GM23338 (cell line): ENCODE measurements at regions not wholly inside any gene's neighbourhood (a gene's known extent, or its start where the extent isn't known, plus 50 kb on each side); places are given as distances from the start of the nearest gene placed in this dataset.
"Not testable (repeated sequence)": the region's sequence is repeated elsewhere in the genome, so short reads cannot be mapped to it uniquely, and the experiment has no call there.

Source experiments
- ATAC-seq: fragments of 200-7000 bp; cut with Tn5 transposase; 3 replicates; pipeline ENCODE4 v1.9.1; 2020
- DNase-seq: peaks from one replicate; pipeline ENCODE4 v3.0.0-alpha.2; 2015; ENCODE audit warnings: low spot score
- H2AFZ ChIP-seq: fragments of 200-600 bp; sonication (generic); 2 replicates; pipeline ENCODE4 v1.8.0; 2016; ENCODE audit warnings: antibody characterized with exemption, mild to moderate bottlenecking, moderate library complexity
- H3F3A ChIP-seq: fragments of 200-600 bp; sonication (generic); replicated peaks from 2 replicates; pipeline ENCODE4 v1.8.0; 2017; ENCODE audit warnings: antibody characterized with exemption, mixed run types, low read depth
- H3K27ac ChIP-seq: fragments of 200-600 bp; sonication (generic); 2 replicates; pipeline ENCODE4 v1.6.1; 2016; ENCODE audit warnings: low read depth
- H3K27me3 ChIP-seq: fragments of 200-600 bp; sonication (generic); 2 replicates; pipeline ENCODE4 v1.8.0; 2016; ENCODE audit warnings: mild to moderate bottlenecking, mixed run types, moderate library complexity; ENCODE audit not compliant: insufficient read depth
- H3K36me3 ChIP-seq: fragments of 200-600 bp; sonication (generic); 2 replicates; pipeline ENCODE4 v1.8.0; 2016; ENCODE audit warnings: mild to moderate bottlenecking; ENCODE audit not compliant: insufficient read depth
- H3K4me1 ChIP-seq: fragments of 200-600 bp; sonication (generic); 2 replicates; pipeline ENCODE4 v1.8.0; 2016; ENCODE audit warnings: mild to moderate bottlenecking, moderate library complexity; ENCODE audit not compliant: insufficient read depth
- H3K4me2 ChIP-seq: fragments of 200-600 bp; sonication (generic); 2 replicates; pipeline ENCODE4 v1.7.1; 2017; ENCODE audit warnings: mixed run types
- H3K4me3 ChIP-seq: fragments of 200-600 bp; sonication (generic); 2 replicates; pipeline ENCODE4 v1.6.1; 2016; ENCODE audit warnings: mixed run types
- H3K79me2 ChIP-seq: fragments of 200-600 bp; sonication (generic); replicated peaks from 2 replicates; pipeline ENCODE4 v1.8.0; 2017; ENCODE audit warnings: mild to moderate bottlenecking; ENCODE audit not compliant: insufficient read depth
- H3K9me2 ChIP-seq: fragments of 200-600 bp; sonication (generic); 2 replicates; pipeline ENCODE4 v1.8.0; 2017; ENCODE audit not compliant: insufficient read depth
- H4K20me1 ChIP-seq: fragments of 200-600 bp; sonication (generic); replicated peaks from 2 replicates; pipeline ENCODE4 v1.8.0; 2017; ENCODE audit warnings: mild to moderate bottlenecking; ENCODE audit not compliant: insufficient read depth
- H3K27ac Mint-ChIP-seq: 2 replicates; pipeline ENCODE4 v1.8.0; 2020; ENCODE audit warnings: inconsistent platforms, mild to moderate bottlenecking, moderate library complexity, mixed read lengths
- H3K27me3 Mint-ChIP-seq: 3 replicates; pipeline ENCODE4 v1.8.0; 2022; ENCODE audit warnings: low read depth, mild to moderate bottlenecking, moderate library complexity, mixed read lengths, inconsistent platforms; ENCODE audit not compliant: insufficient read depth, poor library complexity
- H3K36me3 Mint-ChIP-seq: 3 replicates; pipeline ENCODE4 v1.8.0; 2021; ENCODE audit warnings: low read depth, mild to moderate bottlenecking, inconsistent platforms, moderate library complexity, mixed read lengths
- H3K4me1 Mint-ChIP-seq: 3 replicates; pipeline ENCODE4 v1.8.0; 2020; ENCODE audit warnings: mild to moderate bottlenecking, inconsistent platforms, mixed read lengths
- H3K4me3 Mint-ChIP-seq: 3 replicates; pipeline ENCODE4 v1.8.0; 2021; ENCODE audit warnings: moderate library complexity, mild to moderate bottlenecking, inconsistent platforms, mixed read lengths
- H3K9me3 Mint-ChIP-seq: 3 replicates; pipeline ENCODE4 v1.8.0; 2020; ENCODE audit warnings: moderate library complexity, mild to moderate bottlenecking, inconsistent platforms, mixed read lengths
- NANOG ChIP-seq: IDR thresholded peaks from 2 replicates; pipeline ENCODE4 v1.6.1; 2016; ENCODE audit warnings: antibody characterized with exemption, borderline replicate concordance
- TF ChIP-seq, protein P1 (sequence below): fragments of 250-450 bp; sonication (Bioruptor Pico); IDR thresholded peaks from 2 replicates; pipeline ENCODE4 v1.5.0; 2020; ENCODE audit warnings: mild to moderate bottlenecking, moderate library complexity
- TF ChIP-seq, protein P2 (sequence below), 2 experiments: fragments of 200-600 bp in 1 of 2; sonication (generic) in 1 of 2; conservative IDR thresholded peaks; 2 replicates each; pipeline versions ENCODE4 v1.5.1 to v1.6.1; 2016 to 2017; ENCODE audit warnings: antibody characterized with exemption in 2 of 2, low read depth in 2 of 2, mild to moderate bottlenecking in 2 of 2, moderate library complexity in 1 of 2

DNA sequence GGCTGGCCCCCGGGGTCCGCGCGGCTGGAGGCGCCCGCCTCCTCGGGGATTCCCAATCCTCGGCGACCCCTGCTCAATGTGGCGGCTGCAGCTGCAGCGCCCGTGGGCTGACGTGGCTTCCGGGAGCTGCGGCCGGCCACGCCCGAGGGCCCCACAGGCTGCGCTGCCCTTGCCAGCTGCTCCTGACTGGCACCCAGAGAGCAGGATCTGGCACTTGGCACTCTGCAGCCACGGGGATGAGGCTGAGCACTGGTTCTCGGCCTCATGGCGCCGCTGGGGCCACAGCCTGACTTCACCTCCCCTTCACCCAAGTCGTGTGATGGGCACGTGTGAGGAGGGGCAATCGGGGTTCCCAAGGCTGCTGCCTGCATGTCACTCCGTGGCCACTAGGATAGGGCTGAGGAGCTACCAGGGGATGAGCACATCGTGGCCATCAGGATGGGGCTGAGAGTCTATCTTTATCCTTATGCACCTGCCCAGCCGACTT is 267.8 kb upstream of the FRG2C start (continued):
- TF ChIP-seq, protein P1, sequence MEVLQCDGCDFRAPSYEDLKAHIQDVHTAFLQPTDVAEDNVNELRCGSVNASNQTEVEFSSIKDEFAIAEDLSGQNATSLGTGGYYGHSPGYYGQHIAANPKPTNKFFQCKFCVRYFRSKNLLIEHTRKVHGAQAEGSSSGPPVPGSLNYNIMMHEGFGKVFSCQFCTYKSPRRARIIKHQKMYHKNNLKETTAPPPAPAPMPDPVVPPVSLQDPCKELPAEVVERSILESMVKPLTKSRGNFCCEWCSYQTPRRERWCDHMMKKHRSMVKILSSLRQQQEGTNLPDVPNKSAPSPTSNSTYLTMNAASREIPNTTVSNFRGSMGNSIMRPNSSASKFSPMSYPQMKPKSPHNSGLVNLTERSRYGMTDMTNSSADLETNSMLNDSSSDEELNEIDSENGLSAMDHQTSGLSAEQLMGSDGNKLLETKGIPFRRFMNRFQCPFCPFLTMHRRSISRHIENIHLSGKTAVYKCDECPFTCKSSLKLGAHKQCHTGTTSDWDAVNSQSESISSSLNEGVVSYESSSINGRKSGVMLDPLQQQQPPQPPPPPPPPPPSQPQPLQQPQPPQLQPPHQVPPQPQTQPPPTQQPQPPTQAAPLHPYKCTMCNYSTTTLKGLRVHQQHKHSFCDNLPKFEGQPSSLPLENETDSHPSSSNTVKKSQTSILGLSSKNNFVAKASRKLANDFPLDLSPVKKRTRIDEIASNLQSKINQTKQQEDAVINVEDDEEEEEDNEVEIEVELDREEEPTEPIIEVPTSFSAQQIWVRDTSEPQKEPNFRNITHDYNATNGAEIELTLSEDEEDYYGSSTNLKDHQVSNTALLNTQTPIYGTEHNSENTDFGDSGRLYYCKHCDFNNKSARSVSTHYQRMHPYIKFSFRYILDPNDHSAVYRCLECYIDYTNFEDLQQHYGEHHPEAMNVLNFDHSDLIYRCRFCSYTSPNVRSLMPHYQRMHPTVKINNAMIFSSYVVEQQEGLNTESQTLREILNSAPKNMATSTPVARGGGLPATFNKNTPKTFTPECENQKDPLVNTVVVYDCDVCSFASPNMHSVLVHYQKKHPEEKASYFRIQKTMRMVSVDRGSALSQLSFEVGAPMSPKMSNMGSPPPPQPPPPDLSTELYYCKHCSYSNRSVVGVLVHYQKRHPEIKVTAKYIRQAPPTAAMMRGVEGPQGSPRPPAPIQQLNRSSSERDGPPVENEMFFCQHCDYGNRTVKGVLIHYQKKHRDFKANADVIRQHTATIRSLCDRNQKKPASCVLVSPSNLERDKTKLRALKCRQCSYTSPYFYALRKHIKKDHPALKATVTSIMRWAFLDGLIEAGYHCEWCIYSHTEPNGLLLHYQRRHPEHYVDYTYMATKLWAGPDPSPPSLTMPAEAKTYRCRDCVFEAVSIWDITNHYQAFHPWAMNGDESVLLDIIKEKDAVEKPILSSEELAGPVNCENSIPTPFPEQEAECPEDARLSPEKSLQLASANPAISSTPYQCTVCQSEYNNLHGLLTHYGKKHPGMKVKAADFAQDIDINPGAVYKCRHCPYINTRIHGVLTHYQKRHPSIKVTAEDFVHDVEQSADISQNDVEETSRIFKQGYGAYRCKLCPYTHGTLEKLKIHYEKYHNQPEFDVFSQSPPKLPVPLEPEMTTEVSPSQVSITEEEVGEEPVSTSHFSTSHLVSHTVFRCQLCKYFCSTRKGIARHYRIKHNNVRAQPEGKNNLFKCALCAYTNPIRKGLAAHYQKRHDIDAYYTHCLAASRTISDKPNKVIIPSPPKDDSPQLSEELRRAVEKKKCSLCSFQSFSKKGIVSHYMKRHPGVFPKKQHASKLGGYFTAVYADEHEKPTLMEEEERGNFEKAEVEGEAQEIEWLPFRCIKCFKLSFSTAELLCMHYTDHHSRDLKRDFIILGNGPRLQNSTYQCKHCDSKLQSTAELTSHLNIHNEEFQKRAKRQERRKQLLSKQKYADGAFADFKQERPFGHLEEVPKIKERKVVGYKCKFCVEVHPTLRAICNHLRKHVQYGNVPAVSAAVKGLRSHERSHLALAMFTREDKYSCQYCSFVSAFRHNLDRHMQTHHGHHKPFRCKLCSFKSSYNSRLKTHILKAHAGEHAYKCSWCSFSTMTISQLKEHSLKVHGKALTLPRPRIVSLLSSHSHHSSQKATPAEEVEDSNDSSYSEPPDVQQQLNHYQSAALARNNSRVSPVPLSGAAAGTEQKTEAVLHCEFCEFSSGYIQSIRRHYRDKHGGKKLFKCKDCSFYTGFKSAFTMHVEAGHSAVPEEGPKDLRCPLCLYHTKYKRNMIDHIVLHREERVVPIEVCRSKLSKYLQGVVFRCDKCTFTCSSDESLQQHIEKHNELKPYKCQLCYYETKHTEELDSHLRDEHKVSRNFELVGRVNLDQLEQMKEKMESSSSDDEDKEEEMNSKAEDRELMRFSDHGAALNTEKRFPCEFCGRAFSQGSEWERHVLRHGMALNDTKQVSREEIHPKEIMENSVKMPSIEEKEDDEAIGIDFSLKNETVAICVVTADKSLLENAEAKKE (CRISPR knock-in tag), result no peak
- no peak for TF ChIP-seq NANOG

DNA sequence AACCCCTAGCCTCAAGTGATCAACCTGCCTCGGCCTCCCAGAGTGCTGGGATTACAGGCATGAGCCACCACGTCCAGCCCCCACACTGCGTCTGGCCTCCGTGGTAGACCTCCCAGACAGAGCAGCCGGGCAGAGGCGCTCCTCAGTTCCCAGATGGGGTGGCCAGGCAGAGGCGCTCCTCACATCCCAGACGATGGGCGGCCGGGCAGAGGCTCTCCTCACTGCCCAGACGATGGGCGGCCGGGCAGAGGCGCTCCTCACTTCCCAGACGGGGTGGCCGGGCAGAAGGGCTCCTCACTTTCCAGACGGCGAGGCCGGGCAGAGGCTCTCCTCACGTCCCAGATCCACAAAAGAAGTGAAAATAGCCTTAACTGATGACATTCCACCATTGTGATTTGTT is 266.6 kb upstream of the FRG2C start:
- Mint-ChIP-seq H3K4me1 (peaks cover 13% of the 10 kb centered on the region), H3K9me3 (peaks cover 10% of the 10 kb centered on the region)
- H3K4me3 ChIP-seq, H3K27me3 Mint-ChIP-seq, H3K4me2 ChIP-seq, H3F3A ChIP-seq, H3K27ac Mint-ChIP-seq, H2AFZ ChIP-seq, H3K27me3 ChIP-seq, DNase-seq, H3K36me3 Mint-ChIP-seq, ATAC-seq, H3K4me3 Mint-ChIP-seq, H3K27ac ChIP-seq, H3K36me3 ChIP-seq, H3K4me1 ChIP-seq, H4K20me1 ChIP-seq, H3K9me2 ChIP-seq, H3K79me2 ChIP-seq: not testable (repeated sequence)

DNA sequence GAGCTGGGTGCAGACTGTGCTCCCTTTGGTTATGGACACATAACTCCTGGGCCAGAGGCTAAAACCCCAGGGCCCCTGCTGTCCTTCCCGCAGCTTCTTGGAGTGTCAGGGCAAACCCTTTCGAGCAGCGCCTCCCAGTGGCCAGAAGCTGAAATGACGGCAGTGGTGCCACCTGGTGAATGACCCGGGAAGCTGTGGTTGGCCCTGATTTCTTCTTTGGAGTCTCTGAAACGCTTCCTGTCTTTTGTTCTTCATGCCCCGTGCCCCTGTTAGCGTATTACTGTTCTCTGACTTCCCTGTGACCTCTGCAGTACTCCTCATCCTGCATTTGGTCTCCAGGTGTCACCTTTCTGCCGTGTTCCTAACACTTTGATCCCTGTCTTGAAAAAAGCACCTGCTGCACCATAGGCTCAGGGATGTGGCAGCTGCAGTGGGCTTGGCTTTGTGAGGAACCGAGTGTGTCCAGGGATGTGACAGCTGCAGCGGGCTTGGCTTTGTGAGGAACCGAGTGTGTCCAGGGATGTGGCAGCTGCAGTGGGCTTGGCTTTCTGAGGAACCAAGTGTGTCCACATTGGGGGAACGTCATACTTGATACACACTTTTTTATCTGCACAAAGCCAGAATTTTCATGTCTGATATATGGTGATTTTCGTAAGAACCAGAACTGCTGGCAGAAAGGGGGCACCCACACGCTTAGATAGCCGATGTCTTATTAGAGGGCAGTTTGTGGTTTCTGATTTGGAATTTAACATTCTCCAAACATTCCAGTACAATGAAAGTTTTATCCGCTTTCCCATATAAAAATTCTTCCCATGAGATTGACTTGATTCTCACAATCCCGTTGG is 241.8 kb upstream of the FRG2C start:
- not testable (repeated sequence) for ATAC-seq, H3K36me3 ChIP-seq, H3F3A ChIP-seq, H2AFZ ChIP-seq, H4K20me1 ChIP-seq, H3K27ac ChIP-seq, H3K9me3 Mint-ChIP-seq, H3K4me3 ChIP-seq, H3K9me2 ChIP-seq, H3K4me1 ChIP-seq, H3K4me1 Mint-ChIP-seq, H3K4me3 Mint-ChIP-seq, H3K79me2 ChIP-seq, H3K27ac Mint-ChIP-seq, H3K27me3 ChIP-seq
- TF ChIP-seq, protein P2, sequence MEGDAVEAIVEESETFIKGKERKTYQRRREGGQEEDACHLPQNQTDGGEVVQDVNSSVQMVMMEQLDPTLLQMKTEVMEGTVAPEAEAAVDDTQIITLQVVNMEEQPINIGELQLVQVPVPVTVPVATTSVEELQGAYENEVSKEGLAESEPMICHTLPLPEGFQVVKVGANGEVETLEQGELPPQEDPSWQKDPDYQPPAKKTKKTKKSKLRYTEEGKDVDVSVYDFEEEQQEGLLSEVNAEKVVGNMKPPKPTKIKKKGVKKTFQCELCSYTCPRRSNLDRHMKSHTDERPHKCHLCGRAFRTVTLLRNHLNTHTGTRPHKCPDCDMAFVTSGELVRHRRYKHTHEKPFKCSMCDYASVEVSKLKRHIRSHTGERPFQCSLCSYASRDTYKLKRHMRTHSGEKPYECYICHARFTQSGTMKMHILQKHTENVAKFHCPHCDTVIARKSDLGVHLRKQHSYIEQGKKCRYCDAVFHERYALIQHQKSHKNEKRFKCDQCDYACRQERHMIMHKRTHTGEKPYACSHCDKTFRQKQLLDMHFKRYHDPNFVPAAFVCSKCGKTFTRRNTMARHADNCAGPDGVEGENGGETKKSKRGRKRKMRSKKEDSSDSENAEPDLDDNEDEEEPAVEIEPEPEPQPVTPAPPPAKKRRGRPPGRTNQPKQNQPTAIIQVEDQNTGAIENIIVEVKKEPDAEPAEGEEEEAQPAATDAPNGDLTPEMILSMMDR (conservative IDR thresholded peaks at IDR 0.05; ENCODE audit: low read depth in 2 of 2), result peak; percentile 72 to 87
- peak; percentile 67 for DNase-seq
- Mint-ChIP-seq H3K27me3 (peaks cover 12% of the 10 kb centered on the region), H3K36me3 (peaks cover 39% of the 10 kb centered on the region)
- H3K4me2 ChIP-seq, result 0 out of 2 replicates have a peak overlapping the region, but pooled peaks have one; percentile 38

DNA sequence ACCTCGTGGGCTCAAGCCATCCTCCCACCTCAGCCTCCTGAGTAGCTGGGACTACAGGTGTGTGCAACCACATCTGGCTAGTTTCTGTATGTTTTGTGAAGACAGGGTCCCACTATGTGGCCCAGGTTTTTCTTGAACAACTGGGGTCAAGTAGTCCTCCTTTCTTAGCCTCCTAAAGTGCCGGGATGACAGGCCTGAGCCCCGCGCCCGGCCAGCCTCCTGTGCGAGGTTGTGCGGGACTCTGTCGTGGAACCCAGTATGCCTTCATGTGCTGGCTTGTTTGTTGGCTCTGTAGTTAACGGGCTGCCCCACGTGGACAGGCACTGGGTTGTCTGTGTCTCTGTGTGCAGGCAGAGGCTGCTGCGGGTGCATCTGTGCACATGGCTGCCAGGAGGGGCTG is 238.7 kb upstream of the FRG2C start:
- H3F3A ChIP-seq, H3K4me2 ChIP-seq, H3K4me3 ChIP-seq, H3K4me1 Mint-ChIP-seq, H4K20me1 ChIP-seq, H3K27ac ChIP-seq, H3K9me3 Mint-ChIP-seq, H3K27me3 Mint-ChIP-seq, H3K27me3 ChIP-seq, H3K4me1 ChIP-seq, H3K4me3 Mint-ChIP-seq, H2AFZ ChIP-seq, H3K36me3 ChIP-seq, H3K79me2 ChIP-seq, ATAC-seq, DNase-seq, H3K9me2 ChIP-seq, H3K27ac Mint-ChIP-seq: not testable (repeated sequence)
- peaks cover 47% of the 10 kb centered on the region for H3K36me3 Mint-ChIP-seq
